ENCODE measurements at regions not wholly inside any gene's neighbourhood (a gene's known extent, or its start where the extent isn't known, plus 50 kb on each side); places are given as distances from the start of the nearest gene placed in this dataset.

GRCh38 chr13:109951491-109951890 is 165.1 kb upstream of the IRS2 start:
- POLR2A ChIA-PET = no interaction called here
- Mint-ChIP-seq H3K4me1 (ENCODE audit: insufficient read depth, unreplicated experiment) (peaks cover 6% of the 10 kb centered on the region), H3K27ac (ENCODE audit: low read depth, unreplicated experiment) (no peak overlapping the region), H3K36me3 (ENCODE audit: insufficient read depth, unreplicated experiment) (no peaks in the 10 kb centered on the region), H3K27me3 (ENCODE audit: insufficient read depth, unreplicated experiment) (no peaks in the 10 kb centered on the region), H3K9me3 (ENCODE audit: unreplicated experiment) (no peaks in the 10 kb centered on the region), H3K4me3 (ENCODE audit: unreplicated experiment) (no peak overlapping the region)
- intact Hi-C loops (cut with micrococcal nuclease) = no loop called here
- TF ChIP-seq CTCF (IDR thresholded peaks at IDR 0.05; ENCODE audit: unreplicated experiment) = no peak
- CTCF ChIA-PET = no interaction called here
- no peak for DNase-seq (ENCODE audit: unreplicated experiment)
- BruUV-seq (replicated peaks) = no TSS peak

GRCh38 chr13:109949397-109949796 is 163.0 kb upstream of the IRS2 start:
- Mint-ChIP-seq H3K4me3 (ENCODE audit: unreplicated experiment) (no peak overlapping the region), H3K27me3 (ENCODE audit: insufficient read depth, unreplicated experiment) (no peaks in the 10 kb centered on the region), H3K9me3 (ENCODE audit: unreplicated experiment) (no peaks in the 10 kb centered on the region), H3K36me3 (ENCODE audit: insufficient read depth, unreplicated experiment) (no peaks in the 10 kb centered on the region), H3K27ac (ENCODE audit: low read depth, unreplicated experiment) (no peak overlapping the region), H3K4me1 (ENCODE audit: insufficient read depth, unreplicated experiment) (peaks cover 6% of the 10 kb centered on the region)
- intact Hi-C loops (cut with micrococcal nuclease) = no loop called here
- DNase-seq (ENCODE audit: unreplicated experiment) = no peak
- ChIA-PET CTCF (no interaction called here), POLR2A (no interaction called here)
- BruUV-seq (replicated peaks) = no TSS peak
- no peak for TF ChIP-seq CTCF (IDR thresholded peaks at IDR 0.05; ENCODE audit: unreplicated experiment)

- Mint-ChIP-seq H3K9me3 (ENCODE audit: unreplicated experiment) (no peaks in the 10 kb centered on the region), H3K4me1 (ENCODE audit: insufficient read depth, unreplicated experiment) (peaks cover 6% of the 10 kb centered on the region), H3K27me3 (ENCODE audit: insufficient read depth, unreplicated experiment) (no peaks in the 10 kb centered on the region), H3K4me3 (ENCODE audit: unreplicated experiment) (no peak overlapping the region), H3K27ac (ENCODE audit: low read depth, unreplicated experiment) (no peak overlapping the region), H3K36me3 (ENCODE audit: insufficient read depth, unreplicated experiment) (no peaks in the 10 kb centered on the region)
- CTCF ChIA-PET = interaction anchor here (0.6 kb wide), 1 partner anchor 30 kb away, joined by 3 read pairs; no protein-coding TSS in a partner anchor
- no peak for DNase-seq (ENCODE audit: unreplicated experiment)
- intact Hi-C loops (cut with micrococcal nuclease) = no loop called here
- POLR2A ChIA-PET = no interaction called here
- no TSS peak for BruUV-seq (replicated peaks)
- TF ChIP-seq CTCF (IDR thresholded peaks at IDR 0.05; ENCODE audit: unreplicated experiment) = no peak
Observed at GRCh38 chr13:109947006-109947405, 160.6 kb upstream of the IRS2 start.

GRCh38 chr13:109945206-109945960 is 159.0 kb upstream of the IRS2 start:
- ChIA-PET CTCF (no interaction called here), POLR2A (interaction anchor here (0.6 kb wide), 1 partner anchor 136 kb away, joined by 3 read pairs; no protein-coding TSS in a partner anchor)
- TSS peak; percentile 89 for BruUV-seq (replicated peaks)
- Mint-ChIP-seq H3K27me3 (ENCODE audit: insufficient read depth, unreplicated experiment) (no peaks in the 10 kb centered on the region), H3K9me3 (ENCODE audit: unreplicated experiment) (no peaks in the 10 kb centered on the region), H3K4me3 (ENCODE audit: unreplicated experiment) (no peak overlapping the region), H3K36me3 (ENCODE audit: insufficient read depth, unreplicated experiment) (no peaks in the 10 kb centered on the region), H3K27ac (ENCODE audit: low read depth, unreplicated experiment) (peak overlapping the region; percentile 36), H3K4me1 (ENCODE audit: insufficient read depth, unreplicated experiment) (peaks cover 6% of the 10 kb centered on the region)
- TF ChIP-seq CTCF (IDR thresholded peaks at IDR 0.05; ENCODE audit: unreplicated experiment) = no peak
- DNase-seq (ENCODE audit: unreplicated experiment) = peak; percentile 54
- intact Hi-C loops (cut with micrococcal nuclease) = loop anchor here (2.0 kb wide), 1 partner anchor 159 kb away; the partner anchor contains the start of gene IRS2

Measured in MCF 10A (cell line).